OCI-LY3 (cell line): ENCODE measurements at regions not wholly inside any gene's neighbourhood (a gene's known extent, or its start where the extent isn't known, plus 50 kb on each side); places are given as distances from the start of the nearest gene placed in this dataset.

Experiments
- H2AFZ ChIP-seq: fragments of 200-600, 300-600 bp; shearing (Covaris generic); 2 replicates; pipeline ENCODE4 v1.6.0; 2014; ENCODE audit warnings: antibody characterized with exemption, low read depth, low read length
- H3K27ac ChIP-seq: fragments of 200-600, 300-600 bp; sonication (generic); 2 replicates; pipeline ENCODE4 v1.5.1; 2014; ENCODE audit warnings: mild to moderate bottlenecking, low read length, moderate library complexity, mixed read lengths
- H3K27me3 ChIP-seq: fragments of 200-600, 300-600 bp; sonication (generic); 2 replicates; pipeline ENCODE4 v1.6.1; 2014; ENCODE audit warnings: low read depth, low read length, mixed read lengths
- H3K36me3 ChIP-seq: fragments of 200-600, 300-600 bp; sonication (generic); replicated peaks from 2 replicates; pipeline ENCODE3; 2014; ENCODE audit warnings: low read depth, low read length, mixed read lengths
- H3K4me1 ChIP-seq: fragments of 300-600, 200-600 bp; sonication (generic); 2 replicates; pipeline ENCODE4 v1.6.1; 2014; ENCODE audit warnings: low read length, mixed read lengths
- H3K4me2 ChIP-seq: fragments of 200-600, 300-600 bp; sonication (generic); 2 replicates; pipeline ENCODE4 v1.6.1; 2014; ENCODE audit warnings: low read length, mixed read lengths
- H3K4me3 ChIP-seq: fragments of 300-600, 200-600 bp; sonication (generic); 2 replicates; pipeline ENCODE4 v1.5.1; 2014; ENCODE audit warnings: antibody characterized with exemption, mild to moderate bottlenecking, low read length, moderate library complexity
- H3K79me2 ChIP-seq: fragments of 300-600, 200-600 bp; shearing (Covaris generic); 2 replicates; pipeline ENCODE4 v1.6.1; 2014; ENCODE audit warnings: mild to moderate bottlenecking, low read length, mixed read lengths
- H3K9ac ChIP-seq: fragments of 300-600, 200-600 bp; shearing (Covaris generic); 2 replicates; pipeline ENCODE4 v1.6.0; 2014; ENCODE audit warnings: mild to moderate bottlenecking, low read length, moderate library complexity
- H3K9me3 ChIP-seq: fragments of 200-600, 300-600 bp; shearing (Covaris generic); 2 replicates; pipeline ENCODE4 v1.6.1; 2014; ENCODE audit warnings: low read length, mixed read lengths; ENCODE audit not compliant: insufficient read depth
- H4K20me1 ChIP-seq: fragments of 200-600, 300-600 bp; sonication (generic); 2 replicates; pipeline ENCODE4 v1.6.1; 2016; ENCODE audit warnings: low read length, mixed read lengths; ENCODE audit not compliant: insufficient read depth
- CTCF ChIP-seq: fragments of 200-600, 300-600 bp; sonication (generic); IDR thresholded peaks from 2 replicates; pipeline ENCODE4 v1.5.1; 2014; ENCODE audit warnings: antibody characterized with exemption, low read length, low read depth
- EZH2phosphoT487 ChIP-seq: fragments of 200-600 bp; shearing (Covaris generic); IDR thresholded peaks from 2 replicates; pipeline ENCODE4 v1.6.1; 2018; ENCODE audit warnings: antibody characterized with exemption, mixed run types, low read depth

GRCh38 chr3:24573576-24573975 is 78.9 kb upstream of the THRB start:
- no peaks in the 10 kb centered on the region for H3K9me3 ChIP-seq
- H3K4me2 ChIP-seq: no peak overlapping the region
- H3K9ac ChIP-seq: no peak overlapping the region
- no peak for TF ChIP-seq EZH2phosphoT487
- no peak for TF ChIP-seq CTCF
- no peak overlapping the region for H3K27ac ChIP-seq
- no peaks in the 10 kb centered on the region for H3K4me1 ChIP-seq
- no peaks in the 10 kb centered on the region for H4K20me1 ChIP-seq
- H2AFZ ChIP-seq: no peak overlapping the region
- no peak overlapping the region for H3K4me3 ChIP-seq
- no peaks in the 10 kb centered on the region for H3K79me2 ChIP-seq
- no peaks in the 10 kb centered on the region for H3K36me3 ChIP-seq
- no peaks in the 10 kb centered on the region for H3K27me3 ChIP-seq

- H3K36me3 ChIP-seq: no peaks in the 10 kb centered on the region
- no peaks in the 10 kb centered on the region for H3K9me3 ChIP-seq
- no peak overlapping the region for H3K4me2 ChIP-seq
- H3K4me3 ChIP-seq: no peak overlapping the region
- no peaks in the 10 kb centered on the region for H3K4me1 ChIP-seq
- no peaks in the 10 kb centered on the region for H4K20me1 ChIP-seq
- H3K9ac ChIP-seq: no peak overlapping the region
- no peak for TF ChIP-seq CTCF
- no peak for TF ChIP-seq EZH2phosphoT487
- no peak overlapping the region for H2AFZ ChIP-seq
- no peaks in the 10 kb centered on the region for H3K79me2 ChIP-seq
- no peak overlapping the region for H3K27ac ChIP-seq
- H3K27me3 ChIP-seq: peaks cover 3% of the 10 kb centered on the region; the same call in 1 of the 2 replicates
Observed at GRCh38 chr3:24578324-24578723, 83.7 kb upstream of the THRB start.

GRCh38 chr3:24578951-24579421 is 84.3 kb upstream of the THRB start:
- Histone ChIP-seq H3K27me3 (peaks cover 4% of the 10 kb centered on the region; the same call in 1 of the 2 replicates), H3K4me2 (no peak overlapping the region)

More at GRCh38 chr3:24578951-24579421, 84.3 kb upstream of the THRB start:
- no peaks in the 10 kb centered on the region for H3K4me1 ChIP-seq
- H3K9me3 ChIP-seq: no peaks in the 10 kb centered on the region
- H4K20me1 ChIP-seq: no peaks in the 10 kb centered on the region
- H2AFZ ChIP-seq: no peak overlapping the region
- no peaks in the 10 kb centered on the region for H3K36me3 ChIP-seq
- H3K9ac ChIP-seq: no peak overlapping the region
- H3K79me2 ChIP-seq: no peaks in the 10 kb centered on the region
- TF ChIP-seq CTCF (no peak), EZH2phosphoT487 (no peak)
- H3K4me3 ChIP-seq: no peak overlapping the region
- no peak overlapping the region for H3K27ac ChIP-seq
